Stomach (tissue), 4 donors: ENCODE measurements at regions not wholly inside any gene's neighbourhood (a gene's known extent, or its start where the extent isn't known, plus 50 kb on each side); places are given as distances from the start of the nearest gene placed in this dataset.

Experiments
- POLR2A ChIP-seq, 4 donors: fragments of 450-650 bp; IDR thresholded peaks; one replicate each; pipeline ENCODE4 v1.6.1; 2016; ENCODE audit warnings: antibody characterized with exemption in 4 of 4, control low read depth in 2 of 4, mild to moderate bottlenecking in 1 of 4, moderate library complexity in 1 of 4
- POLR2AphosphoS5 ChIP-seq, 3 donors: sonication (generic); formaldehyde crosslinking; IDR thresholded peaks; one replicate each; pipeline ENCODE4 v1.6.1; 2016; ENCODE audit warnings: antibody characterized with exemption in 3 of 3
- TF ChIP-seq, protein P1 (sequence below), 7 experiments: fragments of 450-650 bp in 4 of 7; fragments of 200-600 bp in 3 of 7; sonication (generic) in 3 of 7; IDR thresholded peaks; one replicate each; pipeline ENCODE4 v1.5.1; 2016 to 2019; ENCODE audit warnings: antibody characterized with exemption in 7 of 7, control low read depth in 2 of 7, mild to moderate bottlenecking in 1 of 7

DNA sequence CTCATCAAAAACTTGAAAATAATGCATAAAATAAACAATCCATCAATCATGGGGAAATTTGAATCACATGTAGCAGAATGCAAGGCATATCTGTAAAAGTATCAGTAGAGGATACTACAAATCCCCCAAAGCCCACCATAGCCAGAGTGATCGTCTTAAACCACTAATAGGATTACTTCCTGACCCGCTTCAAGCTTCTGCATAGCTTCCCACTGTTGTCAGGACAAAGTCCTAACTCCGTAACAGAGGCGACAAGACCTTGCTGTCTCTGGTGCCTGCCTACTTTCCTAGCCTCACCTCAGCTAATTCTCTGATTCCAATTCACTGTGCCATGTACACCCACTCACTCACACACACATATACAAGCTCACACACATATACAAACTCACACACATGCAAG lies 161.2 kb upstream of the NFIA start:
- TF ChIP-seq, protein P1, sequence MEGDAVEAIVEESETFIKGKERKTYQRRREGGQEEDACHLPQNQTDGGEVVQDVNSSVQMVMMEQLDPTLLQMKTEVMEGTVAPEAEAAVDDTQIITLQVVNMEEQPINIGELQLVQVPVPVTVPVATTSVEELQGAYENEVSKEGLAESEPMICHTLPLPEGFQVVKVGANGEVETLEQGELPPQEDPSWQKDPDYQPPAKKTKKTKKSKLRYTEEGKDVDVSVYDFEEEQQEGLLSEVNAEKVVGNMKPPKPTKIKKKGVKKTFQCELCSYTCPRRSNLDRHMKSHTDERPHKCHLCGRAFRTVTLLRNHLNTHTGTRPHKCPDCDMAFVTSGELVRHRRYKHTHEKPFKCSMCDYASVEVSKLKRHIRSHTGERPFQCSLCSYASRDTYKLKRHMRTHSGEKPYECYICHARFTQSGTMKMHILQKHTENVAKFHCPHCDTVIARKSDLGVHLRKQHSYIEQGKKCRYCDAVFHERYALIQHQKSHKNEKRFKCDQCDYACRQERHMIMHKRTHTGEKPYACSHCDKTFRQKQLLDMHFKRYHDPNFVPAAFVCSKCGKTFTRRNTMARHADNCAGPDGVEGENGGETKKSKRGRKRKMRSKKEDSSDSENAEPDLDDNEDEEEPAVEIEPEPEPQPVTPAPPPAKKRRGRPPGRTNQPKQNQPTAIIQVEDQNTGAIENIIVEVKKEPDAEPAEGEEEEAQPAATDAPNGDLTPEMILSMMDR (IDR thresholded peaks at IDR 0.05) = no peak
- TF ChIP-seq POLR2A (IDR thresholded peaks at IDR 0.05) = no peak
- no peak for TF ChIP-seq POLR2AphosphoS5 (IDR thresholded peaks at IDR 0.05)
